Fibroblast of lung (primary cell): ENCODE measurements at regions not wholly inside any gene's neighbourhood (a gene's known extent, or its start where the extent isn't known, plus 50 kb on each side); places are given as distances from the start of the nearest gene placed in this dataset.

ENCODE experiments used
- DNase-seq, 2 donors: peaks; one replicate each; pipeline versions ENCODE4 v3.0.0 to v3.0.0-alpha.2; 2010; ENCODE audit warnings: low read depth in 2 of 2
- H2AFZ ChIP-seq: 2 replicates; pipeline ENCODE4 v1.5.1; 2012; ENCODE audit warnings: low read length, control low read depth, inconsistent platforms
- H3K27ac ChIP-seq: 2 replicates; pipeline ENCODE4 v1.5.1; 2011; ENCODE audit warnings: low read length, control low read depth; ENCODE audit not compliant: insufficient read depth
- H3K27me3 ChIP-seq: 2 replicates; pipeline ENCODE4 v1.5.1; 2011; ENCODE audit warnings: mild to moderate bottlenecking, low read length; ENCODE audit not compliant: control insufficient read depth, insufficient read depth
- H3K36me3 ChIP-seq: 2 replicates; pipeline ENCODE4 v1.5.1; 2011; ENCODE audit warnings: low read length; ENCODE audit not compliant: control insufficient read depth, insufficient read depth
- H3K4me1 ChIP-seq: 2 replicates; pipeline ENCODE4 v1.5.1; 2011; ENCODE audit warnings: low read length; ENCODE audit not compliant: control insufficient read depth, insufficient read depth; ENCODE audit errors: extremely low read depth
- H3K4me2 ChIP-seq: 2 replicates; pipeline ENCODE4 v1.5.1; 2011; ENCODE audit warnings: low read length, control low read depth; ENCODE audit not compliant: insufficient read depth; ENCODE audit errors: extremely low read depth
- H3K4me3 ChIP-seq, 4 experiments: fragments of 200-600 bp in 1 of 4; sonication (generic) in 1 of 4; replicated peaks in 1 of 4; 2 replicates each; pipeline ENCODE4 v1.5.1; 2011 to 2016; ENCODE audit warnings: low read length in 4 of 4, low read depth in 3 of 4, mild to moderate bottlenecking in 3 of 4, control low read depth in 2 of 4, inconsistent platforms in 1 of 4, mixed read lengths in 1 of 4; ENCODE audit not compliant: insufficient read depth in 1 of 4; ENCODE audit errors: control extremely low read depth in 1 of 4
- H3K79me2 ChIP-seq: 2 replicates; pipeline ENCODE4 v1.5.1; 2012; ENCODE audit warnings: mild to moderate bottlenecking, low read length, inconsistent platforms; ENCODE audit not compliant: control insufficient read depth, insufficient read depth
- H3K9ac ChIP-seq: 2 replicates; pipeline ENCODE4 v1.5.1; 2011; ENCODE audit warnings: mild to moderate bottlenecking, low read length, control low read depth; ENCODE audit not compliant: insufficient read depth
- H3K9me3 ChIP-seq: 2 replicates; pipeline ENCODE4 v1.5.1; 2012; ENCODE audit warnings: low read depth, low read length; ENCODE audit not compliant: control insufficient read depth, insufficient read depth
- H4K20me1 ChIP-seq: 2 replicates; pipeline ENCODE4 v1.5.1; 2011; ENCODE audit warnings: low read length; ENCODE audit not compliant: control insufficient read depth, insufficient read depth; ENCODE audit errors: extremely low read depth
- CTCF ChIP-seq, 2 donors: IDR thresholded peaks in 1 of 2; conservative IDR thresholded peaks in 1 of 2; 1 replicate in 1 of 2; 2 replicates in 1 of 2; pipeline ENCODE4 v1.5.1; 2011 to 2012; ENCODE audit warnings: low read length in 2 of 2, control low read depth in 1 of 2, inconsistent platforms in 1 of 2, low read depth in 1 of 2, mild to moderate bottlenecking in 1 of 2
- EZH2 ChIP-seq: IDR thresholded peaks from 2 replicates; pipeline ENCODE4 v1.5.1; 2012; ENCODE audit warnings: low read length, control low read depth, mild to moderate bottlenecking; ENCODE audit errors: missing control alignments

- no peak overlapping the region for H3K9ac ChIP-seq
- TF ChIP-seq EZH2 (no peak), CTCF (conservative IDR thresholded peaks at IDR 0.05 in 1 of 2, IDR thresholded peaks at IDR 0.05 in 1 of 2; ENCODE audit: low read depth in 1 of 2, low read length in 2 of 2) (no peak)
Observed at GRCh38 chr12:83225806-83226205, 539.1 kb downstream of the TMTC2 start.

GRCh38 chr12:83224012-83224411, 537.3 kb downstream of the TMTC2 start:
- Histone ChIP-seq H2AFZ (no peak overlapping the region), H3K27me3 (no peaks in the 10 kb centered on the region), H3K27ac (no peak overlapping the region), H3K4me2 (no peak overlapping the region), H3K79me2 (no peaks in the 10 kb centered on the region), H4K20me1 (no peaks in the 10 kb centered on the region), H3K4me3 (no peak overlapping the region), H3K4me1 (no peaks in the 10 kb centered on the region), H3K36me3 (no peaks in the 10 kb centered on the region), H3K9ac (no peak overlapping the region), H3K9me3 (no peaks in the 10 kb centered on the region)
- TF ChIP-seq CTCF (conservative IDR thresholded peaks at IDR 0.05 in 1 of 2, IDR thresholded peaks at IDR 0.05 in 1 of 2; ENCODE audit: low read depth in 1 of 2, low read length in 2 of 2) (no peak), EZH2 (no peak)
- DNase-seq = no peak

More at GRCh38 chr12:83225806-83226205, 539.1 kb downstream of the TMTC2 start:
- Histone ChIP-seq H3K79me2 (no peaks in the 10 kb centered on the region), H3K27ac (no peak overlapping the region), H3K36me3 (no peaks in the 10 kb centered on the region), H4K20me1 (no peaks in the 10 kb centered on the region), H3K9me3 (no peaks in the 10 kb centered on the region), H3K27me3 (no peaks in the 10 kb centered on the region), H3K4me3 (no peak overlapping the region), H2AFZ (no peak overlapping the region), H3K4me1 (no peaks in the 10 kb centered on the region), H3K4me2 (no peak overlapping the region)
- no peak for DNase-seq

GRCh38 chr12:83220774-83221173, 534.1 kb downstream of the TMTC2 start:
- TF ChIP-seq EZH2 = no peak
- TF ChIP-seq CTCF (conservative IDR thresholded peaks at IDR 0.05 in 1 of 2, IDR thresholded peaks at IDR 0.05 in 1 of 2; ENCODE audit: low read depth in 1 of 2, low read length in 2 of 2) = no peak
- DNase-seq = no peak
- H2AFZ ChIP-seq = no peak overlapping the region

More at GRCh38 chr12:83220774-83221173, 534.1 kb downstream of the TMTC2 start:
- H3K4me2 ChIP-seq = no peak overlapping the region
- no peaks in the 10 kb centered on the region for H4K20me1 ChIP-seq
- H3K36me3 ChIP-seq = no peaks in the 10 kb centered on the region
- H3K9ac ChIP-seq = no peak overlapping the region
- no peaks in the 10 kb centered on the region for H3K27me3 ChIP-seq
- H3K4me3 ChIP-seq = no peak overlapping the region
- no peaks in the 10 kb centered on the region for H3K79me2 ChIP-seq
- no peak overlapping the region for H3K27ac ChIP-seq
- no peaks in the 10 kb centered on the region for H3K4me1 ChIP-seq
- no peaks in the 10 kb centered on the region for H3K9me3 ChIP-seq
